DMS79 treated with DMSO at 0.1 percent for 48 hours (cell line): ENCODE measurements at regions not wholly inside any gene's neighbourhood (a gene's known extent, or its start where the extent isn't known, plus 50 kb on each side); places are given as distances from the start of the nearest gene placed in this dataset.

Source experiments
- DNase-seq: peaks from one replicate; lab custom pipeline; 2025; lab: John Stamatoyannopoulos, UW

DNA sequence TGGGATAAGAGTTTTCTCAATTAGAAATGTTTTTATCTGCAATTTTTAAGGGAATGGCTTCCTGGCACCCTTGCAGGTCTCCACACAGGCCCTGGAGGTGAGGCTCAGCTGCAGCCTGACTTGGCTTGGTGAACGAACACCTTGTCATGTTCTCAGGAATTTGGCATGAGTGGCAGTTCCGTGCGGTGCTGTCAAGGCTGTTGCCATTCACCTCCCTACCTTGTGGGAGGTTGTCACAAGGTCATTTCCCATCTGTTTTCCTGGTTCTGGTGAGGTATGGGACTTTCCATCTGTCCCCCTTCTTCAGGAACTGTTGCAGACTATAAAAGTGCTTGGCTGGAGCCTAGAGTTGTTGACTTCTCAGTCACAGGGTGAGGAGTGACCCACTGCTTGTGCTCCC is 82.9 kb downstream of the ELOVL4 start:
- peak; percentile 70 for DNase-seq

DNA sequence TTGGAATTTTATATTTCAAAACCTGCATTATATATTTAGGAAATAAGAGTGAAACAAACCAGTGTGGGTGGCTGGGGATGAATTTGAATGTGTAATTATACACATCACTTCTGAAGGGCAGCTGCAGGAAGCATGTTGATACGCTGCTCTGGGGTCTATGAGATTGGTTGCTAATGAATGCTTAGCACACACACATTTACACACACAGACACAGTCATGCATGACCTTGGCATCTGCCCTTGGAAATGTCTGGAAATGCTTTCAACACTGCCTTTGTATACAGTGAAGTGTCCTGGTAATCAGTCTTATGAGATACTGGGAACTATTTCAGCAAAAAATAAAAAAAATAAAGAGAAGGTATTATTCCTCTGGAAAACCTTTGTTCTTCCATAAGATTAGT is 83.4 kb downstream of the ELOVL4 start:
- peak; percentile 77 for DNase-seq

DNA sequence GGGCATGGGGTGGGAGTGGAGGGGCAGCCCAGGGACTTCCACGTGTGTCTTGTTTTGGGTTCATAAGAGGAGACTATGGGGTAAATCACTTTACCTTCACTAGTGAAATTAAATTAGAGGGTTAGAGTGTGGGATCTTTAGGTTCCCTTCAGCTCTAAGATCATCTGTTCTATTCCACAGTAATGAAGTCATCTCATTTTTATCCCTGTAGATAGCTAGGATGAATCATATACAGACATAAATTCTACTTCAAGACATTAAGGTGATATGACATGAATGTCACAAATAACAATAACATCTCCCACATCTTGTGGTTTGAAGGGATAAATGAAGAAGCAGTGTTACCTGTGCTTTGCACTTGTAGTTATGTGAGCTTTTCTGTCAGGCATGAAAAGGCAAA is 83.8 kb downstream of the ELOVL4 start:
- DNase-seq = peak; percentile 74

DNA sequence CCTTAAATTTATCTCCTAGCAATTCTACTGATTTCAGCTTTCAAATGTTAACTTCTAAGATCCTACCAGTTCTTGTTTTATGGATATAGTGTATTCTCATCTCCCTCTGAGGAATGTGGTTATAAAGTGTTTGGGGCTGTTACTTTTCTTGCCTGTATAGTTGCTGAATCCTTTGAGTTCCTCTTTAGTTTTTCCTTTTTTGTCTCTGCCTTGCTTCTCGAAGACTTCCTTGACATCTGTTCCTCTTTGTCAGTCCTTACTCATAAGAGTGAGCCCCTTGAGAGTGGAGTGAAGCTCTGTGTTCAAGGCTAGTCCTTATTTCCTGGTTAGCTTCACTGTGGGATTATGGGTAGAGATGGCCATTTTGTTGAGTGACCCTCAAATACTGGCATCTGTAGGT is 84.6 kb downstream of the ELOVL4 start:
- DNase-seq = no peak

DNA sequence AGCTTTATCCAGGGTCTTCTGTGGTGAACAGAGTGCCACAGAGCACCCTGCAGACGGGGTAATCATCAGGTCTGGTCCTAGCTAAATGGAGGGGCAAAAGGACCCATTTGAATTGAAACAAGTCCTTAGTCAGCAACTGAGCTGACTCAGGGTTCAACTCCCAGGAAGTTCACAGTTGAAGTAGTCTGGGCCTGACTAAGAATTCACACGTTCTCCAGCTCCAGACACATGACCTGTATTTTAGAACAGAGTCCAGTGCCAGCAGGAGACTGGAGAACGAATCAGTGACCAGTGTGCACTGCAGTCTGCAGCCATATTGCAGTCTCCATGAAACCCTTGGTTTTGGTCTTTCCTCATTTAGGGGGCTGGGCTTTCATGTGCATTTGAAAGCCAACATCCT is 85.2 kb downstream of the ELOVL4 start:
- DNase-seq = no peak

DNA sequence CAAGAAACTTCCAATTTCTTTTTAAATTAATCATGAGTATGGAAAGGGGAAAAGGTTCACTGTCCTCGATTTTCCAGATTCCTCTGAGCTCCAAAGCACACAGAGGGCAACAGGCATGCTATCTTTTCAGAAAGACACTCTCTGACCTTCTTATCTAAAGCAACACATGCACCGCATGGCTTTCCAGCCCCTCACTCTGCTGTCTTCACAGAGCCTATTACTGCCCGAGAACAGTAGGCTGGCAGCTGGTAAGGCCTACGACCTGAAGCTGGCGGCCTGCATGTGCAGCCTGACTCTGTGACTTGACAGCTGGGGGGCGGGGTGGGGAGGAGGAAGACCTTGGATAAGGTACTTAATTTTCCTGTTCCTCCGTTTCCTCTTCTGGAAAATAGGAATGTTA is 86.3 kb downstream of the ELOVL4 start:
- DNase-seq = no peak

DNA sequence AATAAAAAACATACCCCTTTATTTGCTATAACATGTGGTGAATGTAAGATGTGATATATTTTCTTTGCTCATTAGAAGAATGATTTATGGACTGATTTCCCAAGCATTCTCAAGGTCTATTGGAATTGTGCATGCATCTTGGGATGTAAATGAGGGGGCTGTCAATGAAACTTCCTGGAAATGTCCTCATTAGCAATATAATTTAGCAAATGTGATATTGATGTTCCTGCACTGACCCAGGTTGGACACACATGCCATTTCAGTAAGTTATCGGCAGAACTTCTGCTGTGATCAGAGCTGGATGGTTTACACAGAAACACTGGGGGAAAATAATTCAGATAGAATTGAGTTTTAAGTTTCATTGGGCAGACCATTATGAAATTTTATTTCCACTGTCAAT is 99.9 kb downstream of the ELOVL4 start:
- no peak for DNase-seq

DNA sequence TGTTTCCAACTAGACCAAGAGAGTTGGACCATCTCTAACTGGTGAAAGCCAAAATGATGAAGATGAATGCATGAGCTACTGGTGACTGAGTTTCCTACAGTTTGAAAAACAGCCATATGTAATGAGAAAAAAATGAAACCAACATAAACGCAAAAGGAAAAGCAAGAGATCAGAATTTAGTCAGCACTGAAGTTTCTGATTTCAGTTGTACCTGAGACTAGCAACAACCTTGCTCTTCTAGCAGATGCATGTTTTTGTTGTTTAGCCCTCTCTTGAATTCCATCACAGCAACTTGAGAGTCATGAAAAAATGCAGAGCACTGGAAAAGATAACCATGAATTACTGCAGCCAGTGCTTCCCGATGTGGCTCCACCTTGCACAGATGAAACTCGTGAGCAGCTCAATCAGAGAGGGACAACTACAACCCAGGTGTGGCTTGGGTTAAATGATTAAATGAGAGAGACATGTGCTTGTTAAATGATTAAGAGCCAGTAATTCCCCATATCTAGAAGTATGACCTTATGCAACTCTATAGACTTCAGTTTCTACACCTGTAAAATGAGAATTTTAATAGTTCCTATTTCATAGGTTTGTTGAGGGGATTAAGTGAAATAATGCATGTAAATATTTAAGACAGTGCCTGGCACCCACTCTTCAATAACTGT is 104.8 kb downstream of the ELOVL4 start:
- DNase-seq = no peak

DNA sequence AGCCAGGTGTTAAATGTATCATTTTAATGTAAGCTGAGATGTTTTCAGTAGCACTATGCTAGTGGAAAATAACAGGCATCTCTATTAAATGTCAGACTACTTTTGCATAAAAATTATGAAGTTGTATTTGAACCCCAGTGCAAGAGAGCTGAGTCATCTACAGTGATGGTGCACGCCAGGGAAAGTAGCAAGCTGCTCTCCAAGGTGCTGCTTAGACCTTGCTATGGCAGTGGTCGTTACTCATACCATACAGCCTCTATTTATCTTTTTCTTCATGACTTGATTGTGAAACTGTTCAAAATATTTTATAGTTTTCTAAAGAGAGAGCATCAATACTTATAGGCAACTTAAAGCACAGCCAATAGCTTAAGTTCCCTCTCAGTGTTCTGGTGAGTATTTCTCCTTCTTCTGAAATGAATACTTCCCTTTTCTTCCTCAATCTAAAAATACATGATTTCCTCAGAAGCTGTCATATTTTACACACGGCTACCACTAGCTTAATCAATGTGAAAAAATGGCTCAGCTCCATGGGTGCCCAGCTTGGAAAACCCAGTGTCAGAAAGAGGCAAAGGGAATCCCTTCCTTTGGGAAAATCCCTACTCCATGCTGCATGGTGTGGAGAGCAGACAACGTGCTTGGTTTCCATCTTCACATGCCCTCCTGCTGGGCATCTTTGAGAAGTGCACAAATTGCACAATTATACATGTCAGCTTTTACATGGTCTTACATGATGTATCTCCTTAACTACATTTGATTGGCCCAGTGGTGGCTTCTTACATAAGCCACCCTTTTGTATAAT is 105.6 kb downstream of the ELOVL4 start:
- no peak for DNase-seq

DNA sequence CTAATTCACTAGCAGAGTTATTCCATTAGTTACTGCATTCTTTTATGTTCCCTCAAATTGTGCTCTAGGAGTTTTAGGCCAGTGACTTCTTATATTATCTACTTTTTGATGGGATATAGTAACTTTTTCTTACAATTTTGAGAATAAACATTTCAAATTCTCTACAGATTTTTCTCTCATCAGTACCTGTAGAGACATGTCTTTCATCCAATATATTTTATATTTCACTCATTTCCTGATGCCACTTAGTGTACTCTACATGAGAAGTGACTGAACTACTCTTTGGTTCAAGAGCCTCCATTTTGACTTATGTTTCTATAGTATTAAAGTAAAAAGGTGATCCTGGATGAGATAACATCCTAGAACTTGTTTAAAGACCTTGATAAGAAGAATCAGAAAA is 108.5 kb downstream of the ELOVL4 start:
- no peak for DNase-seq

DNA sequence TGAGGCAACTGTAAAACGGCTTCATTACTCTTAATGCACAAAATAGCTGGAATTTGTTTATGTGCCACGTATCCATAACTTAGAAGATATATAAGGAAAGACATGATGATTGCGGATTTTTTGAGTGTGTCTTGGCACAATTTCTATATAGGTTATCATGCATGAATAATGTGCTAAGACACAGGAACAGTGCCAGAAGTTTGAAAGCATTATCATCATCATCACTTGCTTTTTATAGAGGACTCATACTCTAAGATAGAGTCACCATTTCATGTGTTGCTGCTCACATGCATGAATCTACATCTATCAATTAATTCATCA is 113.4 kb downstream of the ELOVL4 start:
- no peak for DNase-seq

DNA sequence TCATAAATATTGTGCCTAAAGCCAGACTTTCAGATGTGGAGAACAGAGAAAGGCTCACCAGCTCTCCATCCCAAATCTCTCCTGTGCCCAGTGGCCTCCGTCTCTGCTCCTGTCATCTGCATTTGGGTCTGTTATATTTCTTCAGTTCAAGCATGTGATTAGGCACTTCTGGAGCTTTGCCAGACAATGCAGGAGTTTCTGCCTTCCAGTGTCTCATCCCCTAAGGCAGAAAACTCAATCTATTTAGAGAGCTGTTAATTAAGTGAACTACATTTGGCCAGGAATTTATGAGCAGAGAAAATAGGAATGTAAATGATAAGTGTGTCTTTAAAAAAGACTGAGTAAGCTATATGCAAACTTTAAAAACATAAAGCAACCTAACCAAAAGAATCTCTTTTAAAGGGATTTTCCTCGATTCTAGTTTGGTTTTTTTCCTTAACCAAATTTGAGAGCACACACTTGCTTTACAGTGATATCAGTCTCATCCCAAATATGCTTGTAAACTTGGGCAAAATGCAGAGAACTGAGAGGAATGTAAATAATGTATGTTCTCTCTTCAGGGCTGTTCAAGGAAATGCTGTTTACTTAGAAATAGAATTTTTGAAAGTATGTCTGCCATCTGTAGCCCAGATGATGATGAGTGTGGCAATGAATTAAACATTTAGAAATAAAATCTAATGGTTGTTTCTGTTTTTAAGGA is 113.9 kb downstream of the ELOVL4 start:
- DNase-seq = peak; percentile 66

DNA sequence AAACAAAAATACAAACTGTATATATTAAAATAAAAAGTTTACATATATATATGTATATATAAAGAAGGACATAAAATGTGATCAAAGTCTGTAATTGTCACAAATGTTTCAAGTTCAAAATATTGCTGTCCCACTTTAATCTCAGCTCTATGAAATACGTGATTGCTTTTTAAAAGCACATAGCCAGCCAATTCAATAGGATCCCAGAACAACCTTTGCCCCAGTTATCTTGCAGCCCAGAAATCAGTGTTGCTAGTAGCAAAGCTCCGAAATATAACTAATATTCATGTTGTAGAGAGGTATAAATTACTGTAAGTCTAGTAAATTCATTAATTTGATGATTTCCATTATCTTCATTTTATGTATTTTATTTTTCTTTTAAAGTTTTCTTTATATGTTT is 114.6 kb downstream of the ELOVL4 start:
- DNase-seq = no peak

DNA sequence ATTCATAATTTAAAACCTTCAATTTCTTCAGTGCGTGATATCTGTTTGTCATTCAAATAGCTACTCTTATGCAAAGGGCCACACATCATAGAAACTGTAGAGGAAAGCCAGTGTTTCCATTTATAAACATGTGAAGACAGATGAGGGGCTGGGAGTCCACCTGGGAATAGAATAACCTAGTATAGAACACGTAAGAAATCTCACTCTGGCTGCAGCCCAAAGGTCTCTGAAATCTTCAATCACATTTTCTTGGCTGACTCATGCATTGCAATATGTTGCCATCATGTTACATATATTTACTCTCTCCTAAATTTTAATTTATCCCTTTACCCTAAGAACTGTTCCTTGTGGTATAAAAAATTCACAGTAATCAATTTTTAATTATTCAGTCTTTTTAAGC is 123.2 kb downstream of the ELOVL4 start:
- no peak for DNase-seq

DNA sequence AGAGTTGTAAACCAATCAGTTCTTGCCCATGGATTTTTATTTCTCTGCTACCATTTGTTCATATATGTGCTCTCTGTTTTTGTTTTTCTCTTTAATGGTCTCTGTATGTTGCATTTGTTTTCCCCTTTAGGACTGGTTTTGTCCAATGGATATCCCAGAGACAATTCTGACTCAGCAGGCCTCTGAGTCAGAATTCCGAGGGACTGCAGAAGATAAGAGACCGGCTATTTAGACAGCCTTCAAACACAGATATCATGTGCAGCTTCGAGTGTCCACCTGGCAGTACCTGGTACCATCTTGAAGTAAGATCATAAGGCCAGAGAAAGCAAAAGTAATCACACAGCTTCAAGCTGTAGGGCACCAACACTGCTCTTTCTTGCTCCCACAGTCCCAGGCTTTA is 125.5 kb downstream of the ELOVL4 start:
- DNase-seq = no peak

DNA sequence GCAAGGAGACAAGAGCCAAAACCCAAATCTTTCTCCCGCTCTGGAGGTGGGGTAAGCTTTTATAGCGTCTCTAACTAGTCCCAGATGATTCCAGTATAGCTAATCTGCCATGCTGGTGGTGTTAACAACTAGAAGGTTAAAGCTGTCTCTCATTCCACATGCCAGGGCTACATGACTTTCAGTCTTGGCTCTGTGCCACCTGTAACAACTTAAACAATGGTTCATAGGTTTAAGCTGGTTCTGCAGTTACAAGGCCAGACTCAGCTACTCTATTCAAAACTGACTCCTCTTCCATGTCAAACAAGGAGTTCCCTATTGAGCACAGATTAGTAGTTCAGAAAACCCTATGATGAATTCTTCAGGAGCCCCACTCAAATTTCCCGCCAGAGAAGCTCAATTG is 128.9 kb downstream of the ELOVL4 start:
- DNase-seq = no peak

DNA sequence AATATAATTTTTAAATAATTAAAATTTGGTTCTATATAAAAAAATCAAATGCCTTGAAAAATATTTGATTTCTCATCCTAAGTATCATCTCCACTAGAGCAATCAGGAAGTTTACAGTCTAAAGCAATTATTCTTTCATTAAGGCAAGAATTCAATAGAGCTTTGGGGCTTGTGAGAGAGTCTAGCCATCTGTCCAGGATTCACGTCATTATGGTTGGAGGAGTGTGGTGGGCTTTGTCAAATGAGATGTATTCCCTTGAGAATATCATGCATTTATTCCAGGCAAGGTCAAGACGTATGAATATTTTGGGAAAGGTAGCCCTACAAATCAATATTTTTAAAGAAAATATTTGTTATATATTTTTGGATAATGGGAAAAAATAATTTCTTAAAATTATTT is 132.4 kb downstream of the ELOVL4 start:
- DNase-seq = no peak

DNA sequence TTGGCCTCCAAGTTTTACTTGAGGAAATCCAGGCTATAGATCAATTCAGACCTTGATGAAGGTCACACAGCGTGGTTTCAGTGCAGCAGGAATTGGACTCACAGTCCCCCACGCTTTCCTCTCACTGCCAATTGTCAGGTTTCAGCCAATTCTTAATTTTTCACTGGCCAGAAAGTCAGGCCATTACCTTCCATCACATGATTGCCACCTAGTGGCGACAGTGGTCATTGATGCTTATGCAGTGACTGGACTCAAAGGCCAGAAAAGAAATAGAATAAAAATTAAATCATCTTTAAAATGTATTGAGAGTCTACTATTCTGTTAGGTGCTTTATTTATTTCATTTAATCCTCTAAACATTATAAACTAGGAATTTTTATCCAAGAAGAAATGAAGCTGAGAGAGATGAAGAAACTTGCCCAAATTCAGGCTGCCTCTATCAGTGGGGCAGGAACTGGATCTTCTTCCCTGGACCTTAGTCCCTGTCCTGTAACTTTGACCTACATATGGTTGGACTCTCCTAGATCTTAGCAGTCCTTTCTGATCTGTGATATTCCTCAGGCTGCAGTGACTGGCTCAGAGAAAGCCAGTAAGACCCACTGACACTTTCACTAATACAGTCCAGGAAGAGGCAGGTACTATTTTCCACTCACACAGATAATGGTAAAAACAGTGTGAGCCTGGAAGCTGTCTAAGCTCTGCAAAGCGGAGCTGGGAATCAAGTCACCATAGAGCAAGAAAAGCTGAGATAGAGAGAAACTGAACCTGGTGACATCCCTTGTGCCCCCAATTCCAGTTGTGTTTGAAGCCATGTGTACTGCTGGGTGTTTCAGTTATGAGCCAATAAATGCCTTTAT is 133.3 kb downstream of the ELOVL4 start:
- DNase-seq = peak; percentile 78

DNA sequence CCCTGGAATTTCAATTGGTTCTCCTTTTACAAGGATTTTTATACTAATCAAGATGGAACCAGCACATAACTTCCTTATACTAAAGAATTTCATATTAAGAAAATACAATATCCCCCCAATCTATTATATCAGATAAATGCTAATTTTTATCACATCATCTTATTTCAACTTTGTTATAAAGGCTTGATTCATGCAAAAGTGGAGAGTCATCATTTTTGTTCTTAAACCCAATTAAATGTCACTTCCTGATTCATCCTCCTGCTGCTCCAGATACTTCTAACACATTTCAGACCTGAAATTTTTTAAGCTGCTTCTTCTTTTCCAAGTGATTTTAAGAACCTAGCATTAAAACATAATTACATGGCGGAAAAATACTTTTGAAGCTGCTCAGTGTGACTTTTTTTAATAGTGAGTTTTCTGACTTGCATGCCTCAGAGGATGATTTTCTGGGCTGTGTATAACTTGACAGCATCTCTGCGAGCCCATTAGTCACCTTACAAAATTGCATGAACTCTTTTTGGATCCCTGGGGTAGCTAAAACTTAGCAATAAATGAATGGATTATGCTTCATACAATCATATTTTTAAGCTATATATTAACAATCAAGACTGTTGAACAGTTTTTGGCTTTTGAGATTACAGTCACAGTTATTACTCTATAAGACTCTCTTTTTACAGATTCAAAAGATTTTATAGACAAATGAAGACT is 134.1 kb downstream of the ELOVL4 start:
- no peak for DNase-seq

DNA sequence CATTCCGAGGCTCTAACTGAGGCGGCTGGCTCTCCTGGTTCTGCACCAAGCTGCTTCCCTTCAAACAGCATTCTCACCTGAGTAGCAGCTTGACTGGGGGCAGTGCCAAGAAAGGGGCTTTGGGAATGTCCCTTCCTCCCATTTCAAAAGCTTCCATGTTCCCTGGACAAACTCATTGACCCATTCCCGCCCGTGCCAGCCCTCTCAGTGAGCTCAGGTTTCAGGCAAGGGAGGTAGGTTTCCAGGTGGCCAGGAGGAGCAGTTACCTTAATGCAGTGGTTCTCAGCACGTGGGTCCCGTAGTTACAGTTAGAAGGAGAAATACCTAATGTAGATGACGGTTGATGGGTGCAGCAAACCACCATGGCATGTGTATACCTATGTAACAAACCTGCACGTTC is 135.2 kb downstream of the ELOVL4 start:
- peak; percentile 28 for DNase-seq

DNA sequence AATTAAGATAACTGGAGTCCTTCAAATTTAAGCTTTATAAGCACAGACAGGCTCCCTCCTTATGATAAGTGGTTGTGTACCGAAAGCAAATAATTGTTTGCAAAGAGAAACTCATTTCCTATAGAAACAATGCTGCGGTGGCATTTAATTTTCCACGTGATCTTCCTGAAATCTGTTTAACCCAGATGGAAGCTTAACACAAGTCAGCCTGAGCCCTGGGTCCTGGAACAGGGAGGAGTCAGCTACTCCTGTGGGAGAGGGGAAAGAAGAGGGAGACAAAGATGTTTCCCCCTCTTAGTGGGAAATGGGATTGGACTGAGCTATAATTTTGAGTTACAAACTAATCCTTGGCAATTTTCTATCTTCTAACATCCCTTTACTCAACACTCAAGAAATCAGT is 136.5 kb downstream of the ELOVL4 start:
- peak; percentile 88 for DNase-seq

DNA sequence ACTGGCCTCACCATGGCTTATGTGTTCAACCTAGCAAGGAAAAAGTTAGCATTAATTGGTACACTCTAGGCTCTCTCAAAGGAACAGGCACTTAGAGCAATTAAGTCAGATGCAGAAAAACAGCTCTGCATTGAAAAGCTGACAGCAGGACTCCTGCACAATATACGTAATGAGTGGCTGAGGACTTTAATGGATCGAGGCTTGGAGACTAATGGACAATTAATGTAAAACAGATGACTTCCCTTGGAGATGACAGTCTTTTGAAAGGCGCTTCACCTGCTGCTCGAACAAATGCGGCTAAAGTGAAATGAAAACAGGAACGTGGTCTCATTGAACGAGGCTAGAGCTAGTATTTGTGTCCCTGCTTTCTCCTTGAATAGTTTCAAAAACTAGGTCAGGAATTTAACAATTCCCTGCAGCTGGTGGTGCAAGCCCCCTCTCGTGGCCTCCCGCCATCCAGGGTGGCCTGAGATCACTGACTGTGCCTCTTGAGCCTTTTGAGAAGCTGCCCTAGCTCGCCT is 137.1 kb downstream of the ELOVL4 start:
- peak; percentile 100 for DNase-seq
